ENCODE measurements at regions not wholly inside any gene's neighbourhood (a gene's known extent, or its start where the extent isn't known, plus 50 kb on each side); places are given as distances from the start of the nearest gene placed in this dataset.

DNA sequence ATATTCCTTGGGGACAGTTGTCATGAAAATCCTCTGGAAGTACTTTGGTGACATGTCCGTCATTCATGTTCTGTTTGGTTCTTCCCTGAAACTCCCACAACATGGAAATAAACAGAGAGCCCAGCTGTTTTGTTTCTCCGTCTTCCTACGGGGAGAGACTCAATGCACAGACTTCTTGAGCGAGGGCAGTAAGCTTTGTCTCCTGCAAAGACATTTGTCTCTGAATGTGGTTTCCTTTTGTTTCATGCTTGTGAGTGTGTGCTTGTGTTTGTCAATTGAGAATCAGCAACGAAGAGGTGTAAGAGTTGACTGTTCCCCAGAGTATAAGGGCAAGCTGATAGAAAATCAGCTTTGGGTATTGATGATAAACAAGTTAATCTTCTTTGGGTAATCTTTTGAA is 643.0 kb upstream of the RBFOX1 start:
- intact Hi-C loops (cut with DNase I): no loop called here
- no peaks in the 10 kb centered on the region for H3K4me1 ChIP-seq
- FAIRE-seq (no peak), ATAC-seq (no peak), DNase-seq (no peak)
- no peaks in the 10 kb centered on the region for H3K9me3 ChIP-seq
- 21 to 25% methylated on average over 5 of the region's 5 CpGs for WGBS, 2 donors
- TF ChIP-seq, protein P1, sequence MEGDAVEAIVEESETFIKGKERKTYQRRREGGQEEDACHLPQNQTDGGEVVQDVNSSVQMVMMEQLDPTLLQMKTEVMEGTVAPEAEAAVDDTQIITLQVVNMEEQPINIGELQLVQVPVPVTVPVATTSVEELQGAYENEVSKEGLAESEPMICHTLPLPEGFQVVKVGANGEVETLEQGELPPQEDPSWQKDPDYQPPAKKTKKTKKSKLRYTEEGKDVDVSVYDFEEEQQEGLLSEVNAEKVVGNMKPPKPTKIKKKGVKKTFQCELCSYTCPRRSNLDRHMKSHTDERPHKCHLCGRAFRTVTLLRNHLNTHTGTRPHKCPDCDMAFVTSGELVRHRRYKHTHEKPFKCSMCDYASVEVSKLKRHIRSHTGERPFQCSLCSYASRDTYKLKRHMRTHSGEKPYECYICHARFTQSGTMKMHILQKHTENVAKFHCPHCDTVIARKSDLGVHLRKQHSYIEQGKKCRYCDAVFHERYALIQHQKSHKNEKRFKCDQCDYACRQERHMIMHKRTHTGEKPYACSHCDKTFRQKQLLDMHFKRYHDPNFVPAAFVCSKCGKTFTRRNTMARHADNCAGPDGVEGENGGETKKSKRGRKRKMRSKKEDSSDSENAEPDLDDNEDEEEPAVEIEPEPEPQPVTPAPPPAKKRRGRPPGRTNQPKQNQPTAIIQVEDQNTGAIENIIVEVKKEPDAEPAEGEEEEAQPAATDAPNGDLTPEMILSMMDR (IDR thresholded peaks at IDR 0.05): no peak
- no peak overlapping the region for H3K4me3 ChIP-seq
- no peaks in the 10 kb centered on the region for H3K36me3 ChIP-seq
- H3K27ac ChIP-seq: no peak overlapping the region
- no peaks in the 10 kb centered on the region for H3K27me3 ChIP-seq

DNA sequence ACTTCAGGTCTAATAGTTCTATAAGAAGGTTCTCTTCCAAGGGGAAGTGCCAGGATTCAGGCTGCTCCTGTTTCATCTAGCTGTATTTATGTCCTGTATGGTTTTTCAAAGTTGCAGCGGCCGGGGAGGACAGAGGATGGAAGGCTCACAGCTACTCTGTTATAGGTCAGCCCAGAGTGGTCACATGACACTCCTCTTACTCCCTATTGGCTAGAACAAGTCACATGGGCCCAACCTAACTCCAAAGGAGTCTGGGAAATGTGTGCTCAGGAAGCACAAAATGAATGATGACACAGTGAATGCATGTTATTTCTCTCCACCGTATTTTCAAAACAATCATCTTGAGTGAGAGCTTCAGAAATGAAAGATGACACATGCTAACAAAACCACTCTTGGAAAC is 645.1 kb upstream of the RBFOX1 start:
- TF ChIP-seq, protein P1 (IDR thresholded peaks at IDR 0.05): no peak
- peaks cover 0 to 7% (median 0%) of the 10 kb centered on the region in 4 donors for H3K27me3 ChIP-seq
- no peaks in the 10 kb centered on the region for H3K9me3 ChIP-seq
- no peaks in the 10 kb centered on the region for H3K4me1 ChIP-seq
- 83 to 88% methylated on average over 3 of the region's 3 CpGs for WGBS, 2 donors
- no peak overlapping the region for H3K4me3 ChIP-seq
- no peak overlapping the region for H3K27ac ChIP-seq
- no peak for DNase-seq
- ATAC-seq: no peak
- intact Hi-C loops (cut with DNase I): no loop called here
- FAIRE-seq: no peak
- no peaks in the 10 kb centered on the region for H3K36me3 ChIP-seq

DNA sequence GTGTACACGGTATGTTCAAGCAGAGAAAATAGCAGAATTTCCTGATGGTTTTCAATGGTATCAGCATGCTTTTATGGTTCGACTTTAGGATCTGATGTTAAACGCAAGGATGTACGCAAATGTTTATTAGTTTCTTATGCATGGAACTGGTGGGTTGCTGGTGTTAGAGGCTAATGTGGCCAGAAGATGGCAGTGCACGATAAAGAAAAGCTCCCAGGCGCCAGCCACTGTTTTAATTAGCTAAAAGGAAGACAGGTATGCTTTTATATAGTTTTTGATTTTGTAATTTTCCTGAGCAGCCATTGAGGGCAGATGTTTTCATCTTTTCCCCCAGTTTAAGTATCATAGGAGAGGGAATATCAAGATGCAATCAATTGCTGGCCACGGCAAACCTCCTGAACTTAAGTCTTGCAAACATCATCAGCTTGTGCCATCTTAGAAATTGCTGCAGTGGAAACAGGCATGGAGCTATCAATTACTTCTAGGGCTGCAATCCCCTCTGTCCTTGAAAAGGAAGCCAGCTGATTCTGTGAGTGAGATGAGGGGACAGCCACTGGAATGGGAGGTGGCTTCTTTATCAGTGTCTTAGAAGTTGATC is 648.5 kb upstream of the RBFOX1 start:
- no peaks in the 10 kb centered on the region for H3K9me3 ChIP-seq
- WGBS, 2 donors: 10 to 12% methylated on average over 7 of the region's 7 CpGs
- TF ChIP-seq, protein P1 (IDR thresholded peaks at IDR 0.05): no peak
- peaks cover 0 to 7% (median 0%) of the 10 kb centered on the region in 4 donors for H3K27me3 ChIP-seq
- DNase-seq (peak in 1 of 6 donors; percentile 10), FAIRE-seq (no peak), ATAC-seq (peak in 2 of 4 donors; percentile 51 to 53)
- H3K27ac ChIP-seq: no peak overlapping the region
- H3K36me3 ChIP-seq: no peaks in the 10 kb centered on the region
- H3K4me1 ChIP-seq: no peaks in the 10 kb centered on the region
- intact Hi-C loops (cut with DNase I): no loop called here
- H3K4me3 ChIP-seq: no peak overlapping the region

DNA sequence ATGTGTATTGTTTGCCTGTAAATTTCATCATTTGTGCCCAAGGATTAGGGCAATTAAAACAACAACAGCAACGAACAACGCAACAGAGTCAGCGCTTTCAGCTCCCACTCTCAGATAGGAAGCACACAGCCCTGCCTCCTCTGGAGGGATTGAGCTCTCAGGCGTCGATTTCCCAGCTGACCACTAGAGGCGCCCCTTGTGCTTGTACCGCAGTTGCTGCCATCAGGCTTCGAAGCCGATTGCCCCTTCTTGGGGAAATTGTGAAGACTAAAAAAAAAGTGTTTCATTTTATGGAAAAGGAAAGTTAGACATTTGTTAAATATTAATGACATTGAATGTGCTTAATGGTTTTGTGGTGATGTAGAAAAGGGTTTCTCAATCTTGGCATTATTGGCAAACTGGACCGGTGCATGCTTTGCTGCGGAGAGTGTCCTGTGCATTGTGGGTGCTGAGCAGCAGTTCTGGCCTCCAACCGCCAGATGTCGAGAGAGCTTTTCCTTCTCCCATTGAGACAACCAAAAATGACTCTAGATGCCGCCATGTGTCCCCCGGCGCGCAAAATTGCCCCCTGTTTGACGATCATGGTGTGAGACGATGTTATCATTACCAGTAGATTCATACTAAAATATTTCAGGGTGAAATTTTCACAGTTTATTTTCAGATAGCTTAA is 650.4 kb upstream of the RBFOX1 start:
- Histone ChIP-seq H3K36me3 (no peaks in the 10 kb centered on the region), H3K9me3 (no peaks in the 10 kb centered on the region), H3K27ac (no peak overlapping the region), H3K27me3 (peaks cover 0 to 11% (median 0%) of the 10 kb centered on the region in 4 donors), H3K4me3 (no peak overlapping the region), H3K4me1 (no peaks in the 10 kb centered on the region)
- WGBS, 2 donors: 43 to 45% methylated on average over 19 of the region's 19 CpGs
- intact Hi-C loops (cut with DNase I): no loop called here
- TF ChIP-seq, protein P1 (IDR thresholded peaks at IDR 0.05): peak; percentile 31 to 61 (median 56)
- DNase-seq (peak in 4 of 6 donors; percentile 7 to 63 (median 30)), FAIRE-seq (no peak), ATAC-seq (peak in 3 of 4 donors; percentile 56 to 73 (median 58))

DNA sequence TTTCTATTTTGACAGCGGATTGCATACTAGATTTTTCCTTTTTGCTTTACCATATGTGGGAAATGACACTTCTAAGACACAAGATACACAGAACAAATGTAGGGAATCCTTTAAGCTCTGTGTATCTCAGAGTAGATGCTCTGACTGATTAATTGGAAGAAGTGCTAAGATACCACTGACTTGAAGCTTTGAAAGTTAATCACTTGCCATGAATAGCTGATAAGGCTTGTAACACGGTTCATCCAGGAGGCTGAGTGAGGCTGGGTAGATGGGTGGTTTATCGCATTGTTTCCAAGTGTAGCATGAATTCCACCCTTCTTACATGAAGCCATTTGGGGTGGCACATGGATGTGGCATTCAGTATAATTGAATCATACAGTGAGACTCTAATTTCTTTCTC is 654.1 kb upstream of the RBFOX1 start:
- FAIRE-seq: no peak

More for the DNA sequence above, 654.1 kb upstream of the RBFOX1 start:
- Histone ChIP-seq H3K9me3 (no peaks in the 10 kb centered on the region), H3K27me3 (peaks cover 0 to 8% (median 0%) of the 10 kb centered on the region in 4 donors), H3K4me3 (no peak overlapping the region), H3K27ac (no peak overlapping the region), H3K36me3 (no peaks in the 10 kb centered on the region), H3K4me1 (no peaks in the 10 kb centered on the region)
- WGBS, 2 donors: 24 to 50% methylated on average over 3 of the region's 3 CpGs
- TF ChIP-seq, protein P1 (IDR thresholded peaks at IDR 0.05): no peak
- intact Hi-C loops (cut with DNase I): no loop called here
- DNase-seq: no peak
- ATAC-seq: no peak
